AG20443 (cell line): ENCODE measurements at regions not wholly inside any gene's neighbourhood (a gene's known extent, or its start where the extent isn't known, plus 50 kb on each side); places are given as distances from the start of the nearest gene placed in this dataset.

ENCODE experiments used
- DNase-seq: peaks from one replicate; pipeline ENCODE4 v3.0.0; 2012; ENCODE audit warnings: low spot score, mixed read lengths

DNA sequence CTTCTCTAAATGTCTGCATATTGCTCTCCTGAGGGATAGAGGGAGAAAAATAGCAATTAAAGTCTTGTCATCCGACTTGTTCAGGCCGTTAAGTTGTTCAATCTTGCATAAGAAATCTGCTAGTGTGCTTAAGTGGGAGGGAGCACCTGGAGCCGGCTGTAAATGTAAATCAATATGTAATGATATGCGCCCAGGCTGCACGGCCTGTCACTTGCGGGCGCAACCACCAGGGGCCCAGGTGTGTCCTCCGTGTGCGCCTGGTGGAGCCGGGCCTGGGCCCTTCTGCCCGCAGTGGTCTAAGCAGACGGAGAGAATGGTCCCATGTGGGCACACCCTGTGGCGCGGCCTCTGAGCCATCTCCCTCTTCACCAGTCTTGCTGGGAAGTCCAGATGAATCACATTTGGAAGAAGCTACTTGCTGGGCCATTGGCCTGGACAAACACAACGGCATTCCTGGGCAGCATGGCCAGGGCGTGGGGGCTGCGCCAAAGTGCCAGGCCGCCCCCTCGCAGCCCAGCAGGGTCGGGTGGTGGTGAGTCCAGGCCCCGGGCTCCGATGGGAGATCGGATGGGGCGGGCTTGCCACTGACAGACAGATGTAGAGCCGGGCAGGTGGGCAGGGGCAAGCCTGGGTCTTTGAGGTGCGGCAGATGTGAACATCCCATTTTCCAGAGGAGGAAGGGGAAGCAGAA is 193.3 kb upstream of the C14orf180 start:
- no peak for DNase-seq

DNA sequence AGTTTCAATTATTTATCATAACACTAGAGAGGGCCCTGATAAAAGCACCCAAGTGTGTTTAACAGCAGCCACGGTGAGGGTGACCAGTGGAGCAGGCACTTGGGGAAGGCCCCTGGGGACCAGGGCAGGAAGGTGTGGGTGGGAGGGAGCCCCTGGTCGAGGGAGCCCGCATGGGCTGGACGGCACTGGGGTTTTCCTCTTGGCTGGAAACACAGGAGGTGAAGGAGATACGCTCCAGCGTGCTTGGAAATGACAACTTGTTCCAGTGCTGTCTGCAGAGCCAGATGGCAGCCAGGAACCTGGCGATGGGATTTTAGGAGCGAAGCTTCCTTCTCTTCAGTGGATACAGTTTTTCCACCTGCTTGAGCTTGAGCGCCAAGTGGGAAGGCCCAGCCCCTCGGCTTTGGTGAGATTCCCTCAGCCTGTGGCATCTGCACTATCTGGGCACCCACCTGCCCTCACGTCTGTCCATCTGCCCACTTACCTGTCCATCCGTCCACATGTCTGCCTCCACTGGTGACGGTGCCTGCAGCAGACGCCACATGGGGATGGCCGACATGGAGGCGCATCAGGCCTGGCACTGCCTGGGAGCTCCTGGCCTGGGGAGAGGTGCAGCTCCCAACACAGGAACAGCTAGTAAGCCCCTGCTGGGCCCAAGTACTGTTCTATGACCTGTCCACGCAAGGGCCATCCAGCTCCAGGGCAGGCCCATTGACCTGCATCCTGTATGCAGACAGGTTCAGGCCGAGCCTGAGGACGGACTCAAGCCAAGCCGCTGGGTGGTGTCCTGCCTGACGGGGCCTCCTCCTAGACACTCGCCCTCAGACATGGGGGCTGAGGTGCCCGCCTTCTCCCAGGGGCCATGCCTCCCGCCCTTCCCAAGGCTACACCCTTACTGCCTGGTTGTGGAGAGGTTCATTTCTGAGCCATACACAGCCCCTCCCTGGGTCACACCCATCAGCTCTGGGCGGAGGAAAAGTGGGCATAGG is 192.2 kb upstream of the C14orf180 start:
- no peak for DNase-seq

DNA sequence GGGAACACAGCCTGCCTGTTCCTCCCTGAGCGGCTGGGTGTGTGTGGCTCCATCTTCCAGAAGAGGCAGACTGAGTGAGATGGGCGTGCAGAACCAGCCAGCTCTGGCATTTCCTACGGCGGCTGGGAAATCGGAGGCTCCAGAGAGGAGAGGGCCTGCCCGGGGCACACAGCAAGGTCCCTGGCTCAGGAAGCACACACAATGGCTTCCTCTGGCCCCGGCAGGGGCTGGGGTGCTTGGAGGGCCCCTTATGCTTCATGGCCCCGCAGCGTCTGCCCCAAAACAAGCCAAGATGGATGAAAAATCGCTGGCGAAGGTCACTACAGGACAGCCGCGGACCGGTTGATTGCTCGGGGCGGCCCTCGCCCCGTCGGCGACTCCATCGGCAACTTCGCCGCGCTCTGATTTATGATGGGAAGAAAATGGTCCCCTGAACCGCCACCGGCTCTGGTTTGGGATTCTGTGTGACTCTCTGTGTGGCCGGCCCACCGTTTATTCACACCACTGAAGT is 191.5 kb upstream of the C14orf180 start:
- no peak for DNase-seq

DNA sequence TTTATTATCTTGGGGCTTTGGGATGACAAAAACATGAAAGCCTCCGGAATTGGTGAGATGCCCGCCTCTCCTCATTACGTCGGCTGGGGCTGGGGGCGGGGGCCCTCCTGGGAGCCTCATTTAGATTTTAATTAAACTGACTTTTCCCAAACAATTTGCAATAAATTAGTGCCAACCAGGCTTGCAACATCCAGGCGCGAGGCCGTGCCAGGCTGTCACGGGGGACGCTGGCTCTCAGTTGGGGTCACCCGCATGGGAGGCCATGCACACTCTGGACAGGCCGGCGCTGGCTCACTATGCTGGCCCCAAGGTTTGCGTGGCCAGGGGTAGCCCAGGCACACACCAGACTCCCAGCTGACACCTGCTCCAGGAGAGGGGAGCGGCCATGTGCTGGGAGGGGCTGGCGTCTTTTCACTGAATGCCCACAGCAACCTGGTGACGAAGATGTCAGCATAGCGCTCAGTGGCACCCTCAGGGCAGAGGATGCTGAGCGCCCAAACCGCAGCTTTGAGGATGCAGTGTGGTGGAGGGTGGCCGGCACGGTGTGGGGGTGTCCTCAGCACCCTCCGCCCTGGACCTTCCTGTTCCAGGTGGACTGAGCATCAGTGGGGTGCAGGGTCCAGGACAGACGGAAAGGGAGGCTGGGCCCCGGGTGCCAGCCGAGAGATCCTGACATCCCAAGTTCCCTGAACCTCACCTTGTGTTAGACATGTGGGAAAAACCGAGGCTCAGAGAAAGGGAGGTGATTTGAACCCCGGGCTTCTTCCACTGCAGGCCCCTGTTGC is 190.8 kb upstream of the C14orf180 start:
- DNase-seq: no peak

DNA sequence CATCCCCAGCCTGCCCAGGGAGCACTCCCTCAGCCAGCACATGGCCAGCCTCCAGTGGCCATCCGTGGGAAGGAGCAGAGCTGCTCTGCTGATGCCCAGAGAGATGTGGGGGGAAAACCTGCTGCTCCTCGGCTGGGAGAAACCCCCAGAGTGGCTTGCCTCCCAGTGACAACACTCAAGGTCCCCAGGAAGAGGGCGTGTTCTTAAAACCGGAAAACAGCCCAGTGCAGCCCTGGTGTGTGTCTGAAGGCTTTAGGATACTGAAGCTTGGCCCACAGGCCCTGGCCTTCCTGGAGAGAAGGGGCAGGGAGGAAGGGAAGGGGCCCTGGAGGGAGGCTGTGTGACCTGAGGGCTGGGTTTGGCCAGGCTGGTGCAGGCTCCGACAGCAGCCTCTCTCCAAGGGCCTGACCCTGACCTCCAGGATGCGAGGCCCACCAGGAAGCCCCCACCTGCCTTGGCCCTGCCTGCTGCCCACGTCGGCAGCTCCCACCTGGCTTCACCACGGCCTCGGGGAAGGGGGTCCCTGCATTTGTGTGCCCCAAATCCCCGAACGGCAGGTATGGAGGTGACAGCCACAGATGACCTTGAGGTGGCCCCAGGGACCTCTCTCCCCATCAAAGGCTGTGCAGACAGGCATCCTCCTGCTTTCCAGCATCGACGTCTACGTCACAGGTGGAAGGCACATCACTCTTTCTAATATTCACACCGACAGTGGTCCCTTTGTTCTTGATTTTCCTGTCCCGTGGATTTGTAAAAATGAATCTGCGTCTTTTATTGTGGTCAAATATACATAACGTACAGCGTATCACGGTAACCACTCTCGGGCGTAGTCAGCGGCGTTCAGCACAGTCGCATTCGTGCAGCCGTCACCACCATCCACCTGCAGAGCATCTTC is 190.0 kb upstream of the C14orf180 start:
- DNase-seq: no peak

DNA sequence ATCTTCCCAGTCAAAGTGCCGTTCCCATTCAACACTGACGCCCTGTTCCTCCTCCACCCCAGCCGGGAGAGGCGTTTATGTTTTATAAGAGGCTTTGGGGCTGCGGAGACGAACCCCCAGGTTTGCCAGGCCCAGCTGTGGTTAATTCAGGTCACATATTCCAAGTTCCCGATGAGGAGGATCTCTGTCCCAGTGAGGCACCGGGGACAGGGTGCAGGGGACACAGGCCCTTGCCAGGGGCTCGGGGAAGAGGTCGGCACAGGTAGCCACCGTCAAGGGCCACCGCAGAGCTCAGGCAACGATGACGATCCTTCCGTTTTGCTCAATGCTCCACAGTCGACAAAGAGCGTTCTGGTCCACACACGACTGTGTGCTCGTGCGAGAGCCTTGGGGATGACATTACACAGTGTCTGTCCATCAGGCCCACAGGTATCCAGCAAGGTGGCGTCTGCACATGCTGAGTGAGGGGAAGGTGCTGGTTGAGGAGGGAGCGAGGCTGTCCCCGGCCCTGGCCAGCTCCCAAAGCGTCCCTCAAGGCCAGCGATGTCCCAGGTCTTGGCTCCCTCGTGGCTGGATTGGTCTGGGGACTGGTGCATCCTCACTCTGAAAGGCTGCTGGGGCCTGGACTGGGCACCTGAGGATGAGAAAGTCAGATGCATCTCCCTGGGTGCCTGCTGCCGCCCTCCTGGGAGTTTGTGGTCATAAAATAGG is 189.2 kb upstream of the C14orf180 start:
- no peak for DNase-seq

DNA sequence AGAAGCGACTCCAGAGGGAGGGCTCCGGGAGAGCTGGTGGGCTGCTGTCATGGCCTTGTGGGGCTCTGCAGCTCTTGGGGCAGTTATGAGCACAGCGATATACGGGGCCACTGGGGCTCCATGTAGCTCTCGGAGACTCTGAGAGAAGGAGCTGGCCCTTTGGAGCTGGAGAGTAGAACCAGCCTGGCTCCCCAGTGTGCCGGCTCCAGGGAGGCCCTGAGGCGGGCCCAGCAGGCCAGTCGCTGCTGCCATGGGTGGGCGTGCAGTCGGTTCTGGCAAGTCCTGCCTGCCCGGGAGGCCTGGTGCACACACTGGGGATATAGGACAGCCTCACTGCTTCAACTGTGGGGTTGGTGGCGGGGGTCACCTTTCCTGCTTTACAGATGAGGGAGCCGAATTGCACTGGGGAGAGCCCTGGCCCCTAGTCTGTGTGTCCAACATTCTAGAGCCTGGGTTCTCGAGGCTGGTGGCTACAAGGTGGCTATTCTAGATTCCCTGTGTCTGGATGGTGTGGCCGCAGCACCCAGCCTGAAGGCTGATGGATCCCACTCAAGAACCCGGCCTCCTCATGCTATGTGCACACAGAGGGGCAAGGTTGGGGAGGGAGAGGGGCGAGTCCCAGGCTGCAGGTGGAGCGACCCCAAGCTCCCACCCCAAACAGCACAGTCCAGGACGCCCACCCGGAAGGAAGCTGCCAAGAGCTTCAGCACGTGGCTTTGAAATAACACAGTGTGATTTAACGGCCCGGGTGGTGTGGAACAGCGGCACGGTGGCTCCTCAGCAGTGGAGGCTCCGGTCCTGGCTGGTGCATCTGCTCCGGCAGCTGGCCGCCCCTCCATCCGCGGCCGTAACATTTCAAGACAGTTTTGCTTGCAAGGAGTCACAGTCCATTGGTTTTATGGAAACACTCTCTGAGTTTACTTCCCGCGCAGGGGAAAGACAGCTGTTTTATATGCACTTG is 188.3 kb upstream of the C14orf180 start:
- DNase-seq: no peak

DNA sequence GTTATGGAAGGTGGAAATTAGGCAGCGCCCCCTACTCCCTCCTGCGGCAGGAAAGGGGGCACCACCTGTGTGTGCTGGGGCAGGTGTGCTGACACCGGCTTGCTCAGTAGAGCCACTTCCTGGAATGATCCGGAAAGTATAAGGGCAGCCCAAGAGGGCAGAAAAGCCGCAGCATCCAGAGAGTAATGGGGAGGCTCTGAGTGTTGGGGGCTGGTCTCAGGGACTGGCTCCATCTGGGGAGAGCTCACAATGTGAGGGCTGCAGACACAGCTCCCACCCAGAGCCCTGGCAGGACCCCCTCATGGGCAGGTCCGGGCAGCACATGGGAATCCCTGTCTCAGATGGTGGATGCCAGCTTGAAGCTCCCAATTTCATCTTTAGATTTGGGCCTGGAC is 187.6 kb upstream of the C14orf180 start:
- DNase-seq: no peak

DNA sequence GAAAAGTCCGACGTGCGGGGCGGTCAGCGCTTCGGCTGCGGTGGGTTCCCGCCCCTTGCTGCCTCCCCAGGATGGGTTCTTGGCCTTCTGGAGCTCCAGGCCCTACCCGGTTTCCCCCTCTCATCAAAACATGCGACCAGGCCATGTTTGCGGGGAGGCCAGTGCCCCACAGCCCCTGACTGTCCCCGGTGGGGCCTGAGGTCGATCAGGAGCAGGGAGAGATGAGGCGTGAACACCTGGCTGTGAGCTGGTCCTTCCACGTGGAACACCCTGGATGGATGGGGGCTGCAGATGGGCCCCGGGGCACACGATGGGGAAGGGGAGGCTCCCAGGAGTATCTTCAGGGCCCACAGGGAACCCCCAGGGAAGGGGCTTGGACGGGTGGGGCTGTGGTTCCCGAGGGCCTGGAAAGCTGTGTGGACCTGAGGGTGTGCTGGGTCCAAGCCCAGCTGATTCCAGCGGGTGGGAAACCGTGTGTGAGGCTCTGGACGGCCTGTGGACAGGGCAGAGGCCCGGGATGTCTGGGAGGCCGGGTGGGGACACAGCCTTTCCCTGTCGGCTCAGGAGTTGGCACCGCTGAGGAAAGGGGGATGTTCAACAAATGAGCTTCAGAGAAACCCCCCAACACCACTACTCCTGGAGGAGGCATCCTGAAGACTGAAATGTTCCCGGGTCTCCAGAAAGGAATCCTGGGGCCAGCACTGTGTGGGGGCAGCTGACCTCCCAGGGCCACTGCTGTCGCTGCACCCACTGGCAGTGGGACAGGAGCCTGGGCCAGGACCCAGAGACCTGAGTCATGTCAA is 187.0 kb upstream of the C14orf180 start:
- no peak for DNase-seq

DNA sequence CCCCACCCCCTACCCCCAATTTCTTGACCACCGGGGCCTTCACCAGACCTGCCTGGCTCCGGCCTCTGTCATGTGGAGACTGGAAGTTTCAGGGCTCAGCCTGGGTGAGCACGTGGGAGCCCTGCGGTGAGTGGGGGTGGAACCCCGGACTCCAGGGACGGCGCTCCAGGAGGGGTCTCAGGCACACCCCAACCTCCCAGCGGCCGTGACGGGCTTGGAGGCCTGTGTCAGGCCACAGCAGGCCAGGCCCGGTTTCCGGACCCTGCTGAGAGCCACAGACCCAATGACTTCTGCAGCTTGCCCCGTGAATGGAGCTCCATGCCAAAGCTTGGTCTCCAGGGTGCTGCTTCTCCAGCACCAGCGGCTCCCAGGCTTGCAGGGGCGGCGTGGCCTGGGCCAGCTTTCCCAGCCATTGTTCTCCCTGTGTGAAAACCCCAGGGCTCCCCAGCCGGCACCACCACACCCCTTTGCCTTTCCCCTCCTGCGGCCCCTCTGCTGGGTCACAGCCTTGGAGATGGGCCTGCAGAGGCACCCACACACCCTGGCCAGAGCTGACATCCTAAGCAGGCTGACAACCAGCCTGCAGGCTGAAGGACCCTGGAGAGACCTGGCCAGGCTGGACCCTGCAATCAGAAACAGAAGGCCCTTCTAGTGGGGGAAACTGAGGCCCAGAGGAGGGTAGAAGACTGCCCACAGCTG is 186.2 kb upstream of the C14orf180 start:
- DNase-seq: no peak

DNA sequence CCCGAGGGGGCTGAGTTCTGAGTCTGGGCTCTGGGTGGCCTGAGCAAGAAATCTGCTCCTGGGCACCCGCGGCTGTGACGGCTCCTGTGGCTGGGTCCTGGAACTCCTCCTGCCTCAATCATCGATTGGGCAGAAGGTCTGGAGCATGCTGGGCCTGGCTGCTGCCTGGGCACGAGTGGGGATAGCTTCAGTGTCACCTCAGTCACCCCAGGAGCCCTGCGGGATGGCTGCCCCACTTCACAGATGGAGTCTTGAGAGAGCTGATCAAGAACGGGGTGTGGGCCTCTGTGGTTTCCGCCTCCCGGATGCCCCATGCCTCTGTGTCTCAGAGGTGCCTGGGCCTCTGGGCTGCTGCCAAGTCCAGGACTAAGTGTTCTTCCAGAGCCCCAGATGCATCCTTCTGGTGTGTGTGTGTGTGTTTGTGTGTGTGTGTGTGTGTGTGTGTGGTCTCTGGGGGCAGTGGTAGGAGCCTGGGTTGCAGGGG is 185.6 kb upstream of the C14orf180 start:
- no peak for DNase-seq

DNA sequence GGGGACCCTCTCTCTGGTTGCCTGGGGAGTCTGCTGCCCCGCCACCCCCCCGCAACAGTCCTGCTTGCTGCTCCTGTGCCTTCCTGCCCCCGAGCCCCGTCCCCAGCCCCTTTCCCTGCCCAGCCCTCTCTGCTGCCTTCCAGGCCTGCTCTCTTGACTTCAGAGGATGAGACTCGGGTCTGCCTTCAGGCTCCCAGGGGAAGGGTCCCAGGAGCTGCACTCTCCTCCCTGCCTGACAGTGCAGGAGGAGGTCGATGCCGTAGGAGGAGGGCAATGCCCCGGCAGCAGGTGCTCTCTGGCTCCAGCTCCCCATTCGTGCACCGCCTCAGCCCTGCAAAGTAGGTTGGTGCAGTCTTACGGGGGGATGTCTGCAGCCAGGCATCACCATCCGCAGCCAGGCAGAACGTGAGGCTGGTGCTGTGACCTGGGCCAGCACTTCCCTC is 185.1 kb upstream of the C14orf180 start:
- no peak for DNase-seq

DNA sequence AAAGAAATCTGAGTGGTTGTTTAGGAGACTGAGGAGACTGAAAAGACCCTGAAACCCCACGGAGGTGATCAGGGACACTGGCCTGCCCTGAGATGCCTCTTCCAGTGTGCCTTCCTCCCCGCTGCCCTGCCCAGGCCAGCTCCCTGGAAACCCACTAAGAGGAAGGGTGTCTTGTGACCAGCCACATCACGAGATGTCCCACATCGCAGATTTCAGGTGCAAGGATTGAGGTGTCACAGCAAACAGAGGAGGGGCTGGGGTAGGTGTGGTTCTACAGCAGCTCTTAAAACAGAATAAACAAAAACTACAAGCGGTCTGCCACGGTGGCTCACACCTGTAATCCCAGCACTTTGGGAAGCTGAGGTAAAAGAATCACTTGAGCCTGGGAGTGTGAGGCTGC is 184.3 kb upstream of the C14orf180 start:
- DNase-seq: no peak

DNA sequence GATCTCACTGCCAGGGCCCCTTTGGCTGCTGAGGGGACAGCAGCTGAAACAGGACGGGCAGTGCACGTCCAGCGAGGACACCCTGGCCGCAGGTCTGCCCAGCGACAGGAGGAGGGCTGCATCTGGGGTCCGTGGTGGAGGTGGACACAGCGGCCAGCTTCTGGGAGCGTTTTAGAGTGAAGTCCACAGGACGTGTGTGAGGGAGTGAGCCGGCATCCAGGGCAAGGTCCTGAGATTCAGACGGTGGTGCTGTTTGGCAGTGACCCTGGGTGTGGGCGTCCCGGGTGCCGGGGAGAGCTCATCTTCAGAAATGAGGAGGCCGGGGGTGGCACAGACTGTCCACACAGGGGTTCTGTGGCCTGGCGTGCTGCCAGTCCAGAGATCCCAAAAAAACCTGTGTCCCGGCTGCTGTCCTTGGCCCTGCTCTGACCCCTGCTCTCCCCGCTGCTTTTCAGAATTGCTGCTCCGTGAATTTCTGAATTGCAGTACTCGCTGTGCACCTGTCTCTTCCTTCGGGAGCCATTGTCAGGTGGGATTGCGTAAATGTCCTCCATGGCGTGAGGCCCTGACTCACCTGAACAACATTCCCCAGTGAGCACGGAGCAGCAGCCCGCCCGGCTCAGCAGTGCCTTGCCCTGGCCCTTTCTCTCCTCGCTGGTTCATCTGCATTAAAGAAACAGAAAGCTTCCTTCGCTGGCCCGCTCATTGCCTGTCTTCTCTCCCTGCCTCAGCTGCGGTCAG is 183.5 kb upstream of the C14orf180 start:
- DNase-seq: no peak

DNA sequence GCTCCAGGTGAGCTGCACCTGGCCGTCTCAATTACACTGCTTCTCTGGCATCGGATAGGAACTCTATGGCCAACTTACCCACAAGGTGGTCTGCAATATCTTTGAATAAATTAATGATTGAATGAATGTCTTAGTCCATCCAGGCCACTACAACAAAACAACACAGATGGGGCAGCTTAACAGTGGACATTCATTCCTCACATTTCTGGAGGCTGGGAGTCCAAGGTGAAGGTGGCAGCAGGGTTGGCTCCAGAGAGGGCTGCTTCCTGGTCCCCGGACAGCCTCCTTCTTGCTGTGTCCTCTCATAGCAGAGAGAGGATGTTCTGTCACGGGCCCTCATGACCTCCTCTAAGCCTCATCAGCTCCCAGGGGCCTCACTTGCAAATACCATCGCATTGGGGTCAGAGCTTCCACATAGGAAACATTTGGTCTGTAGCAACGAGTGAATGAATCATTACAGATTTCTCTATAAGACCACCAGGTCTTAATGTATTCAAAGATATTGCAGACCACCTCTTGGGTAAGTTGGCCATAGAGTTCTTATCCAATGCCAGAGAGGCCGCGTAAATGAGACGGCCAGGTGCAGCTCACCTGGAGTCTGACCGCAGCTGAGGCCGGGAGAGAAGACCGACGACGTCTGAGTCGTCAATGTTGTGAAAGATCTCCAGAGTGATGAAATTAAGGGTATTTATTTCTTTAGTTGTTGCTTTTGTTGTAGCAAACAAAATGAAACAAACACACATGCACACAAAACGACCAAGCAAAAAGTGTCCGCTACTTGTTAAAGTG is 182.7 kb upstream of the C14orf180 start:
- DNase-seq: no peak

DNA sequence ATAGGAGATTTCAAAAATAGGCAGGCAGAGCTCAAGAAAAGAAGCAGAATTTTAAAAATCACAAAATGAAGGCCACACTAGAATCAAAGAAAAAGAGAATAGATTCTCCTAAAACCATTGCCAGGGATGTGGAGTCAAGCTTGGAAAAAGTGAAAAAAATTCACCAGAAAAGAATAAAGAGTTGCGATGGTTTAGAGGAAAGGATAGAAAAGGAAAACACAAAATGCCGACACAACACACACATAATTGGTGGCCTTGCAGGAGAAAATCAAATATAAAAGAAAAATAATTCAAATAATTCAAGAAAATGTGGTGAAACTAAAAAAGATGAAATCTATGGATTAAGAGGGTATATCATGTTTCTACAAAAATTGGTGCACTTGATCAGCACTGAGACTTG is 181.6 kb upstream of the C14orf180 start:
- no peak for DNase-seq
